Astrocyte of the spinal cord (primary cell): ENCODE measurements at regions not wholly inside any gene's neighbourhood (a gene's known extent, or its start where the extent isn't known, plus 50 kb on each side); places are given as distances from the start of the nearest gene placed in this dataset.

ENCODE experiments used
- DNase-seq: peaks from one replicate; pipeline ENCODE4 v3.0.0; 2011; ENCODE audit warnings: low read depth, low spot score
- H3K4me3 ChIP-seq: 2 replicates; pipeline ENCODE4 v1.5.1; 2011; ENCODE audit warnings: low read depth, mild to moderate bottlenecking, low read length, moderate library complexity
- CTCF ChIP-seq: IDR thresholded peaks from 2 replicates; pipeline ENCODE4 v1.5.1; 2012; ENCODE audit warnings: low read depth, mild to moderate bottlenecking, low read length, inconsistent platforms
- in situ Hi-C: cut with HindIII; loops from 2 replicates; pipeline ENCODE4 v1.10.0; 2017; ENCODE audit warnings: low sequenced_read_pairs

- TF ChIP-seq CTCF = no peak
- no peak for DNase-seq
- H3K4me3 ChIP-seq = no peak overlapping the region
- in situ Hi-C loops = no loop called here
Measured at GRCh38 chr9:19682397-19682796, 106.4 kb downstream of the SLC24A2 start.

GRCh38 chr9:19681846-19682245 lies 107.0 kb downstream of the SLC24A2 start:
- no peak overlapping the region for H3K4me3 ChIP-seq
- DNase-seq = no peak
- in situ Hi-C loops = no loop called here
- TF ChIP-seq CTCF = no peak

DNA sequence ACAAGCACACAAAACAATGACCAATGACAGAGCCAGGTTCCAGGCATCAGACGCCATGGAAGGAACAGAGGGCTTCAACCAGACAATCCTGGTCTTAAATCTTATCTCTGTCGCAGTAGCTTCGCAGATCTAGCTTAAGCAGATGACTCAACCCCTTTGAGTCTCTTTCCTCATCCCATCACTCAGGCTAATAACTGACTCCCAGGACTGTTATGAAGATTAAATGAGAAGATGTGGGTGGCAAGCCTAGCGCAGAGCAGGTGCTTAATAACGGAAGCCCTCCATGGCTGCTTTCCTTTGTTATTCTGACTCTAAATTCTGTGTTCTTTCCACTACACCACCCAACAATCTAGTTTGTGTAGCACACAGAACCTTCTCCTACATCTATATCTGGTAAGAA lies 110.9 kb downstream of the SLC24A2 start:
- in situ Hi-C loops = no loop called here
- no peak for DNase-seq
- TF ChIP-seq CTCF = no peak
- H3K4me3 ChIP-seq = no peak overlapping the region

GRCh38 chr9:19675492-19675891 lies 113.3 kb downstream of the SLC24A2 start:
- no peak for DNase-seq
- no peak overlapping the region for H3K4me3 ChIP-seq
- no peak for TF ChIP-seq CTCF
- in situ Hi-C loops = no loop called here

DNA sequence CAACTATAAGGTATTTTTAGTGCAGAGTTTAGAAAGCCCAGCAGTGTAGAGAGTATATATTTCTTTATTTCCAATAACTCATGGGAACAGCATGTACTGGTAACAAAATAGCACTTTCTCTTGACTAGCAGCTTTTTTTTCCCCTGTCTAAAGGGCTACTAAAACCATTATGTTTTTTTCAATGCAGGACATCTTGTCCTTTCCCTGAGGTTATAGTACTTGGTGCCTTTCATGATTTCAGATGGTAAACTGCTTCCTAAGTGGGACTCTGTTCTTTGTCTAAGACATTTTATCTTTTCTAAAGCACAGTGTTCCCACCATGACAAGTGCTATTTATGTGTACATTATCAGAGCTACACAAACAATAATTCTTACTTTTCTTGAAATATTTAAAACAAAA lies 122.3 kb downstream of the SLC24A2 start:
- no peak overlapping the region for H3K4me3 ChIP-seq
- no peak for TF ChIP-seq CTCF
- no peak for DNase-seq
- in situ Hi-C loops = no loop called here

DNA sequence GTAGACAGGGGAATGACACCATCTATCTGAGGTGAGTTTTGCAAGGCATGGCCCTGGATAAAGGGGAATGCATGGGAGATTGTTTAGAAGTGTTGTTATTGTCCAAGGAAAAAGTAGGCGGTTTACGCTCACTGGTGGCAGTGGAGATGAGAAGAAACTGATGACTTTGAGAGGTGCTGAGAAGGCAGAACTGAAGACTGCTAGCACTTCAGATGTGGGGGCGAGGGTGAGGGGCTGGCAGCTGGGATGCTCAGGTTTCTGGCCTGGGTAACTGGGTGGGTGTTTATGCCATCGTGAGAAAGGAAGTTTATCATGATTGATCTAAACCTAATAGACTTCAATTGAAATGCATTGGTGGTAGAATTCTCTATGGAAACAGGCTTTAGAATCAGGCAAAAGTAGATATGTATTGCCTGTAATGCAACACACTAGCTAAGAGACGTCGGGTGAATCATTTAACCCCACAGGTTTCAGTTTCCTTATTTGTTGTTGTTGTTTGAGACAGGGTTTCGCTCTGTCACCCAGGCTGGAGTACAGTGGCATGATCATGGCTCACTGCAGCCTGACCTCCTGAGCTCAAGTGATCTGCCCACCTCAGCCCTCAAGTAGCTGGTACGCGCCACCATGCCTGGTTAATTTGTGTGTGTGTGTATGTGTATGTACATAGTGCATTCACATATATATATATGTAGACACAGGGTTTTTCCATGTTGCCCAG lies 123.5 kb downstream of the SLC24A2 start:
- TF ChIP-seq CTCF = no peak
- H3K4me3 ChIP-seq = no peak overlapping the region
- no peak for DNase-seq
- in situ Hi-C loops = no loop called here
